A549 (cell line): ENCODE measurements at regions not wholly inside any gene's neighbourhood (a gene's known extent, or its start where the extent isn't known, plus 50 kb on each side); places are given as distances from the start of the nearest gene placed in this dataset.

Experiments used
- ATAC-seq, 2 experiments: fragments of 200-7000 bp in 1 of 2; fragments of >200 bp in 1 of 2; cut with Nextera tagmentation in 1 of 2; cut with Tn5 transposase in 1 of 2; 3 replicates each; pipeline versions ENCODE4 v1.8.0 to v1.9.1; 2018 to 2020; ENCODE audit warnings: mild to moderate bottlenecking in 1 of 2, moderate library complexity in 1 of 2
- CTCF ChIA-PET: fragments of 300-600 bp; sonication (Branson Sonifier 250); formaldehyde crosslinking; extraction: SDS; loops from one replicate; lab custom pipeline; 2021; ENCODE audit warnings: antibody characterized with exemption, inconsistent platforms; lab: Yijun Ruan, JAX
- POLR2A ChIA-PET: fragments of 350-600 bp; formaldehyde crosslinking; extraction: SDS; loops from one replicate; lab custom pipeline; 2021; ENCODE audit warnings: antibody characterized with exemption, inconsistent platforms; lab: Yijun Ruan, JAX
- DNase-seq, 2 experiments: peaks; one replicate each; pipeline versions ENCODE4 v3.0.0 to v3.0.0-alpha.2; 2011 to 2016; ENCODE audit warnings: low read depth in 1 of 2, low spot score in 1 of 2
- FAIRE-seq: peaks from 2 replicates; lab custom pipeline; 2011; peaks lifted over from hg19 to GRCh38; lab: Jason Lieb, UNC
- H3K27ac ChIP-seq, 2 experiments: fragments of >200 bp; sonication (Bioruptor Twin); formaldehyde crosslinking; 3 replicates each; pipeline ENCODE4 v1.5.1; 2016 to 2017
- H3K4me1 ChIP-seq: fragments of >200 bp; sonication (Bioruptor Twin); formaldehyde crosslinking; 3 replicates; pipeline ENCODE4 v1.6.1; 2016
- H3K4me2 ChIP-seq: fragments of >200 bp; sonication (Bioruptor Twin); formaldehyde crosslinking; 3 replicates; pipeline ENCODE4 v1.6.1; 2016
- H3K4me3 ChIP-seq: fragments of >200 bp; sonication (Bioruptor Twin); formaldehyde crosslinking; 3 replicates; pipeline ENCODE4 v1.5.1; 2016
- H3K9me3 ChIP-seq: fragments of >200 bp; sonication (Bioruptor Twin); formaldehyde crosslinking; 3 replicates; pipeline ENCODE4 v1.6.1; 2016
- ATOH8 ChIP-seq: fragments of 250-450 bp; sonication (Bioruptor Pico); IDR thresholded peaks from 2 replicates; pipeline ENCODE4 v1.5.0; 2020; ENCODE audit warnings: low read depth, mild to moderate bottlenecking, moderate library complexity
- BHLHE40 ChIP-seq: IDR thresholded peaks from 2 replicates; pipeline ENCODE4 v1.6.1; 2012; ENCODE audit warnings: low read depth, low read length, inconsistent platforms
- CBX2 ChIP-seq: fragments of 200-600 bp; sonication (generic); IDR thresholded peaks from 2 replicates; pipeline ENCODE4 v1.6.1; 2016; ENCODE audit warnings: low read depth, mild to moderate bottlenecking, borderline replicate concordance
- CHD4 ChIP-seq: fragments of 200-600 bp; sonication (generic); IDR thresholded peaks from 2 replicates; pipeline ENCODE4 v1.6.1; 2016; ENCODE audit warnings: antibody characterized with exemption, mild to moderate bottlenecking, borderline replicate concordance
- EHMT2 ChIP-seq: fragments of 200-600 bp; sonication (generic); IDR thresholded peaks from 2 replicates; pipeline ENCODE4 v1.6.1; 2016; ENCODE audit warnings: antibody characterized with exemption, low read depth, mild to moderate bottlenecking, moderate library complexity
- ELK1 ChIP-seq: fragments of 150-350 bp; IDR thresholded peaks from 2 replicates; pipeline ENCODE4 v1.6.1; 2014; ENCODE audit warnings: low read depth, mild to moderate bottlenecking, low read length
- EP300 ChIP-seq, 2 experiments: fragments of >200 bp; sonication (Bioruptor Twin); formaldehyde crosslinking; IDR thresholded peaks; 2 replicates in 1 of 2; 3 replicates in 1 of 2; pipeline ENCODE4 v1.6.1; 2016 to 2017
- ESRRA ChIP-seq: fragments of 150-350 bp; IDR thresholded peaks from 2 replicates; pipeline ENCODE4 v1.6.1; 2014; ENCODE audit warnings: mild to moderate bottlenecking, low read length, borderline replicate concordance
- FOXS1 ChIP-seq: fragments of 250-450 bp; sonication (Bioruptor Pico); IDR thresholded peaks from 2 replicates; pipeline ENCODE4 v1.5.0; 2020; ENCODE audit warnings: mild to moderate bottlenecking, moderate library complexity
- GATA3 ChIP-seq: IDR thresholded peaks from 2 replicates; pipeline ENCODE4 v1.6.1; 2012; ENCODE audit warnings: borderline replicate concordance
- HES2 ChIP-seq: fragments of >200 bp; sonication (Bioruptor Twin); formaldehyde crosslinking; IDR thresholded peaks from 2 replicates; pipeline ENCODE4 v1.6.1; 2016
- HOXB5 ChIP-seq: fragments of 250-450 bp; sonication (Bioruptor Pico); IDR thresholded peaks from 2 replicates; pipeline ENCODE4 v1.5.0; 2020; ENCODE audit warnings: mild to moderate bottlenecking, moderate library complexity
- JUNB ChIP-seq: fragments of >200 bp; sonication (Bioruptor Twin); formaldehyde crosslinking; IDR thresholded peaks from 2 replicates; pipeline ENCODE4 v1.6.1; 2016
- MAX ChIP-seq: IDR thresholded peaks from 2 replicates; pipeline ENCODE4 v1.6.1; 2012
- MAZ ChIP-seq: fragments of 150-350 bp; IDR thresholded peaks from 2 replicates; pipeline ENCODE4 v1.6.1; 2014; ENCODE audit warnings: antibody characterized with exemption, low read depth, low read length, borderline replicate concordance
- PBX3 ChIP-seq: IDR thresholded peaks from 2 replicates; pipeline ENCODE4 v1.6.1; 2012
- PHF8 ChIP-seq: fragments of 200-600 bp; sonication (generic); IDR thresholded peaks from 2 replicates; pipeline ENCODE4 v1.6.1; 2016; ENCODE audit warnings: low read depth, mild to moderate bottlenecking, antibody characterized with exemption, moderate library complexity, borderline replicate concordance
- POLR2A ChIP-seq: IDR thresholded peaks from 2 replicates; pipeline ENCODE4 v1.6.1; 2012; ENCODE audit warnings: mild to moderate bottlenecking, low read length
- RAD21 ChIP-seq, 2 experiments: fragments of >200 bp in 1 of 2; sonication (Bioruptor Twin) in 1 of 2; formaldehyde crosslinking in 1 of 2; IDR thresholded peaks in 1 of 2; conservative IDR thresholded peaks in 1 of 2; 2 replicates in 1 of 2; 3 replicates in 1 of 2; pipeline ENCODE4 v1.6.1; 2012 to 2018; ENCODE audit warnings: inconsistent platforms in 1 of 2
- USF2 ChIP-seq: fragments of 450-650 bp; IDR thresholded peaks from 2 replicates; pipeline ENCODE4 v1.6.1; 2014; ENCODE audit warnings: antibody characterized with exemption
- ZC3H11A ChIP-seq: fragments of 450-650 bp; IDR thresholded peaks from 2 replicates; pipeline ENCODE4 v1.6.1; 2014; ENCODE audit warnings: antibody characterized with exemption, mild to moderate bottlenecking
- WGBS: methylation state at CpG from one replicate; pipeline ENCODE4 v1.1.6; 2017; ENCODE audit errors: missing lambda C conversion rate; 5-methylcytosine and 5-hydroxymethylcytosine counted together

GRCh38 chr11:130782361-130783222 is 133.7 kb downstream of the SNX19 start (continued):
- no peak for TF ChIP-seq EHMT2
- TF ChIP-seq FOXS1 = no peak
- no peak for TF ChIP-seq ELK1

GRCh38 chr11:130783323-130783722 is 133.0 kb downstream of the SNX19 start:
- ATAC-seq (no peak), FAIRE-seq (no peak), DNase-seq (no peak)
- Histone ChIP-seq H3K4me2 (no peak overlapping the region), H3K27ac (no peak overlapping the region), H3K4me1 (peaks cover 21% of the 10 kb centered on the region), H3K9me3 (no peaks in the 10 kb centered on the region), H3K4me3 (no peak overlapping the region)
- ChIA-PET POLR2A (no interaction called here), CTCF (no interaction called here)
- 96% methylated on average over 2 of the region's 2 CpGs for WGBS
- TF ChIP-seq HOXB5 (CRISPR knock-in tag) (no peak), CHD4 (no peak), RAD21 (conservative IDR thresholded peaks at IDR 0.05 in 1 of 2, IDR thresholded peaks at IDR 0.05 in 1 of 2) (no peak), EP300 (IDR thresholded peaks at IDR 0.05) (no peak), CBX2 (no peak), BHLHE40 (no peak), ZC3H11A (no peak), GATA3 (no peak), JUNB (no peak), PHF8 (no peak), HES2 (no peak), ATOH8 (no peak), POLR2A (no peak), ESRRA (no peak), PBX3 (no peak), MAZ (no peak), MAX (no peak), USF2 (no peak)
